ENCODE measurements at regions not wholly inside any gene's neighbourhood (a gene's known extent, or its start where the extent isn't known, plus 50 kb on each side); places are given as distances from the start of the nearest gene placed in this dataset.

- TF ChIP-seq POLR2A (IDR thresholded peaks at IDR 0.05), result no peak
- TF ChIP-seq CTCF (IDR thresholded peaks at IDR 0.05 in 8 of 11, conservative IDR thresholded peaks at IDR 0.05 in 3 of 11), result no peak
- no peak for TF ChIP-seq POLR2AphosphoS5 (IDR thresholded peaks at IDR 0.05)
Observed at GRCh38 chr5:92543201-92543600, 1037.8 kb downstream of the NR2F1-AS1 start.

Measured in spleen (tissue), 7 donors.